GM12878 (cell line): ENCODE measurements at regions not wholly inside any gene's neighbourhood (a gene's known extent, or its start where the extent isn't known, plus 50 kb on each side); places are given as distances from the start of the nearest gene placed in this dataset.

ENCODE experiments used
- ATAC-seq: fragments of 200-7000 bp; cut with Tn5 transposase; 3 replicates; pipeline ENCODE4 v1.9.1; 2020; ENCODE audit warnings: mild to moderate bottlenecking, moderate library complexity
- BruUV-seq: library from RNA; stranded (reverse); fragments of 400-500 nt; replicated peaks from 2 replicates; lab custom pipeline; 2021; lab: Mats Ljungman, UMichigan
- CTCF ChIA-PET: fragments of 300-600 bp; sonication (Branson Sonifier 250); formaldehyde crosslinking; extraction: SDS; loops from one replicate; lab custom pipeline; 2021; ENCODE audit warnings: inconsistent platforms; lab: Yijun Ruan, JAX
- POLR2A ChIA-PET: fragments of 350-600 bp; formaldehyde crosslinking; extraction: SDS; loops from one replicate; lab custom pipeline; 2021; ENCODE audit warnings: inconsistent platforms; lab: Charles Lee
- RAD21 ChIA-PET: fragments of 300-600 bp; sonication (Branson Sonifier 250); formaldehyde crosslinking; loops from one replicate; lab custom pipeline; 2023; ENCODE audit warnings: antibody characterized with exemption; ENCODE audit not compliant: unreplicated experiment; lab: Charles Lee
- SMC1A ChIA-PET: fragments of 300-600 bp; sonication (Branson Sonifier 250); formaldehyde crosslinking; loops from one replicate; lab custom pipeline; 2023; ENCODE audit not compliant: unreplicated experiment, uncharacterized antibody; lab: Charles Lee
- DNase-seq: peaks from one replicate; pipeline ENCODE4 v3.0.0-alpha.2; 2011; ENCODE audit warnings: low read depth, low spot score
- FAIRE-seq: peaks from 3 replicates; lab custom pipeline; 2011; peaks lifted over from hg19 to GRCh38; lab: Jason Lieb, UNC
- H2AFZ ChIP-seq: 2 replicates; pipeline ENCODE4 v1.6.0; 2011; ENCODE audit warnings: low read depth, low read length, control low read depth; ENCODE audit not compliant: control insufficient read depth
- H3K27ac ChIP-seq: 2 replicates; pipeline ENCODE4 v1.5.1; 2011; ENCODE audit warnings: control low read depth; ENCODE audit not compliant: control insufficient read depth, insufficient read depth
- H3K27me3 ChIP-seq, 2 experiments: replicated peaks in 1 of 2; 2 replicates each; pipeline versions ENCODE4 v1.6.0 to v1.6.1; 2011; ENCODE audit warnings: low read length in 1 of 2; ENCODE audit not compliant: control insufficient read depth in 2 of 2, insufficient read depth in 2 of 2
- H3K36me3 ChIP-seq, 2 experiments: 2 replicates each; pipeline ENCODE4 v1.5.1; 2011; ENCODE audit warnings: low read length in 1 of 2; ENCODE audit not compliant: control insufficient read depth in 2 of 2, insufficient read depth in 2 of 2
- H3K4me1 ChIP-seq: 2 replicates; pipeline ENCODE4 v1.6.1; 2011; ENCODE audit warnings: mild to moderate bottlenecking, low read length, moderate library complexity, mixed read lengths; ENCODE audit not compliant: control insufficient read depth, insufficient read depth
- H3K4me2 ChIP-seq: 2 replicates; pipeline ENCODE4 v1.6.0; 2011; ENCODE audit warnings: control low read depth; ENCODE audit not compliant: control insufficient read depth, insufficient read depth
- H3K4me3 ChIP-seq: fragments of 200-600 bp; sonication (generic); 2 replicates; pipeline ENCODE4 v1.5.1; 2016
- H3K79me2 ChIP-seq: 2 replicates; pipeline ENCODE4 v1.6.0; 2011; ENCODE audit warnings: low read length; ENCODE audit not compliant: control insufficient read depth, insufficient read depth
- H3K9ac ChIP-seq: 2 replicates; pipeline ENCODE4 v1.8.0; 2011; ENCODE audit warnings: low read length, control low read depth, mixed read lengths; ENCODE audit not compliant: control insufficient read depth, insufficient read depth
- H3K9me3 ChIP-seq: replicated peaks from 3 replicates; pipeline ENCODE4 v1.5.1; 2011; ENCODE audit warnings: mild to moderate bottlenecking, low read length; ENCODE audit not compliant: control insufficient read depth, insufficient read depth
- H4K20me1 ChIP-seq: 2 replicates; pipeline ENCODE4 v1.6.0; 2011; ENCODE audit not compliant: control insufficient read depth, insufficient read depth
- ASH2L ChIP-seq: fragments of 300-600, 200-600 bp; sonication (generic); IDR thresholded peaks from 2 replicates; pipeline ENCODE4 v1.6.1; 2017; ENCODE audit warnings: low read depth, mild to moderate bottlenecking, borderline replicate concordance
- CBX3 ChIP-seq: fragments of 200-600 bp; sonication (generic); IDR thresholded peaks from 2 replicates; pipeline ENCODE4 v1.6.1; 2016; ENCODE audit warnings: low read depth, borderline replicate concordance
- CEBPB ChIP-seq, 2 experiments: fragments of 150-350 bp in 1 of 2; IDR thresholded peaks; 2 replicates each; pipeline ENCODE4 v1.6.1; 2012 to 2014; ENCODE audit warnings: low read depth in 2 of 2, low read length in 2 of 2, borderline replicate concordance in 1 of 2, inconsistent platforms in 1 of 2
- CHD1 ChIP-seq: IDR thresholded peaks from 2 replicates; pipeline ENCODE4 v1.6.1; 2012; ENCODE audit warnings: low read depth, low read length, improper control_type of control experiment
- FOS ChIP-seq: IDR thresholded peaks from 3 replicates; pipeline ENCODE4 v1.6.1; 2011; ENCODE audit warnings: borderline replicate concordance; ENCODE audit not compliant: insufficient read length; ENCODE audit errors: extremely low read depth
- GABPA ChIP-seq: IDR thresholded peaks from 2 replicates; pipeline ENCODE4 v1.6.1; 2014; ENCODE audit warnings: antibody characterized with exemption, low read depth, mild to moderate bottlenecking, inconsistent platforms
- KAT2A ChIP-seq: conservative IDR thresholded peaks from 2 replicates; pipeline ENCODE4 v1.6.1; 2011; ENCODE audit warnings: low read depth, low read length; ENCODE audit not compliant: control insufficient read depth
- MEF2B ChIP-seq: fragments of 450-650 bp; IDR thresholded peaks from 2 replicates; pipeline ENCODE4 v1.6.1; 2018; ENCODE audit warnings: mild to moderate bottlenecking, moderate library complexity; ENCODE audit not compliant: partially characterized antibody, poor library complexity, severe bottlenecking
- RAD51 ChIP-seq: fragments of 450-650 bp; IDR thresholded peaks from 2 replicates; pipeline ENCODE4 v1.6.1; 2016; ENCODE audit warnings: moderate library complexity, mild to moderate bottlenecking, inconsistent platforms
- RUNX3 ChIP-seq: IDR thresholded peaks from 2 replicates; pipeline ENCODE4 v1.6.1; 2012; ENCODE audit warnings: low read length, inconsistent platforms
- TCF3 ChIP-seq: IDR thresholded peaks from 2 replicates; pipeline ENCODE4 v1.6.1; 2012; ENCODE audit warnings: low read depth, mild to moderate bottlenecking, low read length, borderline replicate concordance; ENCODE audit not compliant: insufficient read depth
- ZNF24 ChIP-seq: fragments of 450-650 bp; IDR thresholded peaks from 2 replicates; pipeline ENCODE4 v1.6.1; 2017; ENCODE audit warnings: antibody characterized with exemption, mild to moderate bottlenecking
- WGBS: methylation state at CpG from one replicate; pipeline ENCODE4 v1.1.6; 2016; ENCODE audit warnings: low lambda C conversion rate; ENCODE audit not compliant: insufficient replicate concordance, insufficient coverage; ENCODE audit errors: missing lambda C conversion rate; 5-methylcytosine and 5-hydroxymethylcytosine counted together
- in situ Hi-C: fragments of 300-500 bp; cut with MboI; formaldehyde crosslinking; loops from 9 replicates; pipeline ENCODE4 v1.14.3; 2018; ENCODE audit warnings: mixed read lengths
- intact Hi-C: fragments of 100-400 bp; cut with micrococcal nuclease; formaldehyde crosslinking; loops from one replicate; pipeline ENCODE4 v1.14.2; 2022; ENCODE audit not compliant: unreplicated experiment
- TF ChIP-seq, protein P1 (sequence below): fragments of 450-650 bp; IDR thresholded peaks from 2 replicates; pipeline ENCODE4 v1.6.1; 2016; ENCODE audit warnings: mild to moderate bottlenecking
- TF ChIP-seq, protein P2 (sequence below): IDR thresholded peaks from 2 replicates; pipeline ENCODE4 v1.6.1; 2012; ENCODE audit warnings: improper control_type of control experiment, low read depth, low read length; ENCODE audit not compliant: insufficient replicate concordance
- TF ChIP-seq, protein P3 (sequence below): IDR thresholded peaks from 2 replicates; pipeline ENCODE4 v1.6.1; 2011; ENCODE audit warnings: mild to moderate bottlenecking, low read depth, low read length, moderate library complexity; ENCODE audit not compliant: insufficient replicate concordance

DNA sequence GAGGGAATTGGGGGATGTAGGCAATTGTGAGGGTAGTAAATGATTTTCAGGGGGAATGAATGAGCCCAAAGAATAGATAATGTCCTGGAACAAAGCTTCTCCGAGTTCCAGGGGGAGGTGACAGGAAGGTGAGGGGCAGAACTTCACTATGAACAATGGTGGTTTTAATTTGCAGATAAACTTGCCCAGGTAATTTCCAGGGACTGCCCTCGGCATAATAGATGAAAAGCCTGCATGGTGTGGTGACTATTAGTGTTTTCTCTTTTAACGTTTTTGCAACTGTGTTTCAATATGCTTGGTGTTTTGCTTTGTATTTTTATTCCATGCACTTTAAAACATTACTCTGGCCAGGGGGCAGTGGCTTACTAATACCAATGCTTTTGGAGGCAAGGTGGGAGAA lies 325.2 kb upstream of the RGS6 start:
- H4K20me1 ChIP-seq: no peaks in the 10 kb centered on the region
- ATAC-seq (peak; percentile 85), FAIRE-seq (peak; percentile 66), DNase-seq (no peak)
- peak overlapping the region; percentile 24 for H2AFZ ChIP-seq
- SMC1A ChIA-PET: interaction anchor here (0.8 to 3.5 kb wide), 10 partner anchors 9 to 282 kb away, joined by 3 to 18 read pairs (median 4); no protein-coding TSS in a partner anchor
- in situ Hi-C loops: no loop called here
- H3K4me1 ChIP-seq: peaks cover 23% of the 10 kb centered on the region
- peak overlapping the region; percentile 77 for H3K27ac ChIP-seq
- intact Hi-C loops: loop anchor here (5.0 kb wide), 1 partner anchor 285 kb away; the partner anchor contains the start of gene SIPA1L1
- CTCF ChIA-PET: interaction anchor here (1.1 kb wide), 1 partner anchor 52 kb away, joined by 3 read pairs; no protein-coding TSS in a partner anchor
- peaks cover 54% of the 10 kb centered on the region for H3K79me2 ChIP-seq
- RAD21 ChIA-PET: interaction anchor here (0.9 to 3.1 kb wide), 4 partner anchors 8 to 467 kb away, joined by 3 to 10 read pairs (median 4); no protein-coding TSS in a partner anchor
- no TSS peak for BruUV-seq
- WGBS: 27% methylated on average over 3 of the region's 3 CpGs
- H3K9ac ChIP-seq: peak overlapping the region; percentile 29; the same call in 1 of the 2 replicates
- peak overlapping the region; percentile 67 for H3K4me2 ChIP-seq
- no peaks in the 10 kb centered on the region for H3K27me3 ChIP-seq
- no peaks in the 10 kb centered on the region for H3K36me3 ChIP-seq
- POLR2A ChIA-PET: interaction anchor here (0.8 to 1.6 kb wide), 5 partner anchors 10 to 177 kb away, joined by 3 to 6 read pairs (median 4); no protein-coding TSS in a partner anchor
- H3K4me3 ChIP-seq: no peak overlapping the region
- peaks cover 14% of the 10 kb centered on the region; the same call in 2 of the 3 replicates for H3K9me3 ChIP-seq
- TF ChIP-seq, protein P1, sequence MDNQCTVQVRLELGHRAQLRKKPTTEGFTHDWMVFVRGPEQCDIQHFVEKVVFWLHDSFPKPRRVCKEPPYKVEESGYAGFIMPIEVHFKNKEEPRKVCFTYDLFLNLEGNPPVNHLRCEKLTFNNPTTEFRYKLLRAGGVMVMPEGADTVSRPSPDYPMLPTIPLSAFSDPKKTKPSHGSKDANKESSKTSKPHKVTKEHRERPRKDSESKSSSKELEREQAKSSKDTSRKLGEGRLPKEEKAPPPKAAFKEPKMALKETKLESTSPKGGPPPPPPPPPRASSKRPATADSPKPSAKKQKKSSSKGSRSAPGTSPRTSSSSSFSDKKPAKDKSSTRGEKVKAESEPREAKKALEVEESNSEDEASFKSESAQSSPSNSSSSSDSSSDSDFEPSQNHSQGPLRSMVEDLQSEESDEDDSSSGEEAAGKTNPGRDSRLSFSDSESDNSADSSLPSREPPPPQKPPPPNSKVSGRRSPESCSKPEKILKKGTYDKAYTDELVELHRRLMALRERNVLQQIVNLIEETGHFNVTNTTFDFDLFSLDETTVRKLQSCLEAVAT: no peak
- TF ChIP-seq FOS (no peak), CBX3 (no peak), CHD1 (no peak), ZNF24 (0 out of 2 replicates have a peak, but pooled peaks have one; percentile 36), RUNX3 (peak; percentile 67; the same call in 1 of the 2 replicates), CEBPB (IDR thresholded peaks at IDR 0.05; ENCODE audit: borderline replicate concordance in 1 of 2, low read depth in 2 of 2, low read length in 2 of 2) (peak in 1 of 2 experiments; percentile 48; a peak in 1 of 4 replicates), RAD51 (no peak), TCF3 (no peak), ASH2L (no peak), GABPA (no peak), KAT2A (no peak), MEF2B (no peak)
- TF ChIP-seq, protein P2, sequence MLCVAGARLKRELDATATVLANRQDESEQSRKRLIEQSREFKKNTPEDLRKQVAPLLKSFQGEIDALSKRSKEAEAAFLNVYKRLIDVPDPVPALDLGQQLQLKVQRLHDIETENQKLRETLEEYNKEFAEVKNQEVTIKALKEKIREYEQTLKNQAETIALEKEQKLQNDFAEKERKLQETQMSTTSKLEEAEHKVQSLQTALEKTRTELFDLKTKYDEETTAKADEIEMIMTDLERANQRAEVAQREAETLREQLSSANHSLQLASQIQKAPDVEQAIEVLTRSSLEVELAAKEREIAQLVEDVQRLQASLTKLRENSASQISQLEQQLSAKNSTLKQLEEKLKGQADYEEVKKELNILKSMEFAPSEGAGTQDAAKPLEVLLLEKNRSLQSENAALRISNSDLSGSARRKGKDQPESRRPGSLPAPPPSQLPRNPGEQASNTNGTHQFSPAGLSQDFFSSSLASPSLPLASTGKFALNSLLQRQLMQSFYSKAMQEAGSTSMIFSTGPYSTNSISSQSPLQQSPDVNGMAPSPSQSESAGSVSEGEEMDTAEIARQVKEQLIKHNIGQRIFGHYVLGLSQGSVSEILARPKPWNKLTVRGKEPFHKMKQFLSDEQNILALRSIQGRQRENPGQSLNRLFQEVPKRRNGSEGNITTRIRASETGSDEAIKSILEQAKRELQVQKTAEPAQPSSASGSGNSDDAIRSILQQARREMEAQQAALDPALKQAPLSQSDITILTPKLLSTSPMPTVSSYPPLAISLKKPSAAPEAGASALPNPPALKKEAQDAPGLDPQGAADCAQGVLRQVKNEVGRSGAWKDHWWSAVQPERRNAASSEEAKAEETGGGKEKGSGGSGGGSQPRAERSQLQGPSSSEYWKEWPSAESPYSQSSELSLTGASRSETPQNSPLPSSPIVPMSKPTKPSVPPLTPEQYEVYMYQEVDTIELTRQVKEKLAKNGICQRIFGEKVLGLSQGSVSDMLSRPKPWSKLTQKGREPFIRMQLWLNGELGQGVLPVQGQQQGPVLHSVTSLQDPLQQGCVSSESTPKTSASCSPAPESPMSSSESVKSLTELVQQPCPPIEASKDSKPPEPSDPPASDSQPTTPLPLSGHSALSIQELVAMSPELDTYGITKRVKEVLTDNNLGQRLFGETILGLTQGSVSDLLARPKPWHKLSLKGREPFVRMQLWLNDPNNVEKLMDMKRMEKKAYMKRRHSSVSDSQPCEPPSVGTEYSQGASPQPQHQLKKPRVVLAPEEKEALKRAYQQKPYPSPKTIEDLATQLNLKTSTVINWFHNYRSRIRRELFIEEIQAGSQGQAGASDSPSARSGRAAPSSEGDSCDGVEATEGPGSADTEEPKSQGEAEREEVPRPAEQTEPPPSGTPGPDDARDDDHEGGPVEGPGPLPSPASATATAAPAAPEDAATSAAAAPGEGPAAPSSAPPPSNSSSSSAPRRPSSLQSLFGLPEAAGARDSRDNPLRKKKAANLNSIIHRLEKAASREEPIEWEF: no peak
- TF ChIP-seq, protein P3, sequence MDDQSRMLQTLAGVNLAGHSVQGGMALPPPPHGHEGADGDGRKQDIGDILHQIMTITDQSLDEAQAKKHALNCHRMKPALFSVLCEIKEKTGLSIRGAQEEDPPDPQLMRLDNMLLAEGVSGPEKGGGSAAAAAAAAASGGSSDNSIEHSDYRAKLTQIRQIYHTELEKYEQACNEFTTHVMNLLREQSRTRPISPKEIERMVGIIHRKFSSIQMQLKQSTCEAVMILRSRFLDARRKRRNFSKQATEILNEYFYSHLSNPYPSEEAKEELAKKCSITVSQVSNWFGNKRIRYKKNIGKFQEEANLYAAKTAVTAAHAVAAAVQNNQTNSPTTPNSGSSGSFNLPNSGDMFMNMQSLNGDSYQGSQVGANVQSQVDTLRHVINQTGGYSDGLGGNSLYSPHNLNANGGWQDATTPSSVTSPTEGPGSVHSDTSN: no peak
